ENCODE measurements at regions not wholly inside any gene's neighbourhood (a gene's known extent, or its start where the extent isn't known, plus 50 kb on each side); places are given as distances from the start of the nearest gene placed in this dataset.

DNA sequence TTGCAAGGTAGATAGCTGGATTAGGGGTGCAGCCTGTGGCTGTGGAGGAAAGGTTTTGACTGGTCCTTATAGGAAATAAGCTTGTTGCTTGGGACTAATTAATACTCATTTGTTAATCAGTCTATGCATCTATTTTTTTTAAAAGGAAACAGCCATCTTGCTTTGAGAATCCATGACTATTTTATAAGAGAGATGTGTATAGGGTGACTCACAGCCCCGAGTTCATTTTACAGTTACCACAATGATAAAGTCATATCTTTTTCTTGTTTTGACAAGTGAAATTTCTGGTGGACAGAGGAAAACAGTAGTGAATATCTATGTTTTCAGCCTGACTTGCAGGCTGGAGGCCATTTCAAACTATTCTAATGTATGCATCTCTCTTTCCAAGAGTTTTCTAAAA lies 193.5 kb upstream of the CCDC68 start:
- no peak for ATAC-seq
- H3K4me1 ChIP-seq (ENCODE audit: control insufficient read depth in 1 of 2, insufficient read depth in 2 of 2, low read length in 2 of 2), result no peaks in the 10 kb centered on the region
- no peaks in the 10 kb centered on the region for H3K79me2 ChIP-seq (ENCODE audit: insufficient read depth, low read length)
- no peaks in the 10 kb centered on the region for H4K20me1 ChIP-seq (ENCODE audit: insufficient read depth)
- ChIA-PET CTCF (no interaction called here), RAD21 (ENCODE audit: low non-redundant PET in 1 of 2, low total read pairs in 2 of 2, uncharacterized antibody in 2 of 2, unreplicated experiment in 2 of 2) (no interaction called here), POLR2A (no interaction called here)
- TF ChIP-seq EZH2 (IDR thresholded peaks at IDR 0.05) (no peak), ZFX (IDR thresholded peaks at IDR 0.05) (no peak), JUND (IDR thresholded peaks at IDR 0.05) (no peak), EZH2phosphoT487 (IDR thresholded peaks at IDR 0.05; ENCODE audit: borderline replicate concordance) (no peak), SP1 (IDR thresholded peaks at IDR 0.05; ENCODE audit: low read depth) (no peak), REST (IDR thresholded peaks at IDR 0.05; ENCODE audit: low read depth) (no peak), CEBPB (IDR thresholded peaks at IDR 0.05; ENCODE audit: low read depth) (no peak)
- TF ChIP-seq, protein P1, sequence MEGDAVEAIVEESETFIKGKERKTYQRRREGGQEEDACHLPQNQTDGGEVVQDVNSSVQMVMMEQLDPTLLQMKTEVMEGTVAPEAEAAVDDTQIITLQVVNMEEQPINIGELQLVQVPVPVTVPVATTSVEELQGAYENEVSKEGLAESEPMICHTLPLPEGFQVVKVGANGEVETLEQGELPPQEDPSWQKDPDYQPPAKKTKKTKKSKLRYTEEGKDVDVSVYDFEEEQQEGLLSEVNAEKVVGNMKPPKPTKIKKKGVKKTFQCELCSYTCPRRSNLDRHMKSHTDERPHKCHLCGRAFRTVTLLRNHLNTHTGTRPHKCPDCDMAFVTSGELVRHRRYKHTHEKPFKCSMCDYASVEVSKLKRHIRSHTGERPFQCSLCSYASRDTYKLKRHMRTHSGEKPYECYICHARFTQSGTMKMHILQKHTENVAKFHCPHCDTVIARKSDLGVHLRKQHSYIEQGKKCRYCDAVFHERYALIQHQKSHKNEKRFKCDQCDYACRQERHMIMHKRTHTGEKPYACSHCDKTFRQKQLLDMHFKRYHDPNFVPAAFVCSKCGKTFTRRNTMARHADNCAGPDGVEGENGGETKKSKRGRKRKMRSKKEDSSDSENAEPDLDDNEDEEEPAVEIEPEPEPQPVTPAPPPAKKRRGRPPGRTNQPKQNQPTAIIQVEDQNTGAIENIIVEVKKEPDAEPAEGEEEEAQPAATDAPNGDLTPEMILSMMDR (IDR thresholded peaks at IDR 0.05 in 2 of 3, conservative IDR thresholded peaks at IDR 0.05 in 1 of 3; ENCODE audit: borderline replicate concordance in 1 of 3, insufficient read depth in 1 of 3, low read depth in 2 of 3, low read length in 2 of 3), result no peak
- no TSS peak for BruUV-seq (replicated peaks)
- no peak overlapping the region for H3K4me2 ChIP-seq (ENCODE audit: low read length)
- H3K9me3 ChIP-seq (ENCODE audit: control insufficient read depth in 1 of 2, insufficient read depth in 1 of 2, low read depth in 1 of 2, low read length in 2 of 2), result no peaks in the 10 kb centered on the region
- no peak overlapping the region for H2AFZ ChIP-seq (ENCODE audit: low read depth, low read length, poor library complexity, severe bottlenecking)
- no peak overlapping the region for H3K4me3 ChIP-seq (replicated peaks in 1 of 2; ENCODE audit: low read depth in 1 of 2, low read length in 2 of 2)
- H3K36me3 ChIP-seq (ENCODE audit: control insufficient read depth in 1 of 2, insufficient read depth in 2 of 2, low read length in 2 of 2), result no peaks in the 10 kb centered on the region
- H3K27ac ChIP-seq (ENCODE audit: low read depth, low read length), result no peak overlapping the region
- intact Hi-C loops (cut with micrococcal nuclease), result no loop called here
- H3K27me3 ChIP-seq (ENCODE audit: insufficient read depth, low read length), result peaks cover 23% of the 10 kb centered on the region
- no peaks in the 10 kb centered on the region for H3K9me2 ChIP-seq (ENCODE audit: insufficient read depth)
- H3K9ac ChIP-seq (ENCODE audit: low read length), result no peak overlapping the region
- no peak for DNase-seq (ENCODE audit: low read depth, low spot score)

Data from HCT116 (cell line).